Vagina (tissue), 2 donors: ENCODE measurements at regions not wholly inside any gene's neighbourhood (a gene's known extent, or its start where the extent isn't known, plus 50 kb on each side); places are given as distances from the start of the nearest gene placed in this dataset.

Experiments
- CTCF ChIP-seq, 3 experiments: fragments of 450-650 bp in 2 of 3; fragments of 200-600 bp in 1 of 3; sonication (generic) in 1 of 3; IDR thresholded peaks; one replicate each; pipeline ENCODE4 v1.5.1; 2017 to 2019; ENCODE audit warnings: antibody characterized with exemption in 3 of 3, mild to moderate bottlenecking in 2 of 3, moderate library complexity in 2 of 3
- POLR2A ChIP-seq, 2 donors: fragments of 450-650 bp; IDR thresholded peaks; one replicate each; pipeline ENCODE4 v1.6.1; 2017; ENCODE audit warnings: antibody characterized with exemption in 2 of 2, mild to moderate bottlenecking in 2 of 2, moderate library complexity in 2 of 2

GRCh38 chr3:146300768-146301167 lies 49.9 kb upstream of the PLSCR4 start:
- no peak for TF ChIP-seq POLR2A (IDR thresholded peaks at IDR 0.05)
- no peak for TF ChIP-seq CTCF (IDR thresholded peaks at IDR 0.05)
